ENCODE measurements at regions not wholly inside any gene's neighbourhood (a gene's known extent, or its start where the extent isn't known, plus 50 kb on each side); places are given as distances from the start of the nearest gene placed in this dataset.

DNA sequence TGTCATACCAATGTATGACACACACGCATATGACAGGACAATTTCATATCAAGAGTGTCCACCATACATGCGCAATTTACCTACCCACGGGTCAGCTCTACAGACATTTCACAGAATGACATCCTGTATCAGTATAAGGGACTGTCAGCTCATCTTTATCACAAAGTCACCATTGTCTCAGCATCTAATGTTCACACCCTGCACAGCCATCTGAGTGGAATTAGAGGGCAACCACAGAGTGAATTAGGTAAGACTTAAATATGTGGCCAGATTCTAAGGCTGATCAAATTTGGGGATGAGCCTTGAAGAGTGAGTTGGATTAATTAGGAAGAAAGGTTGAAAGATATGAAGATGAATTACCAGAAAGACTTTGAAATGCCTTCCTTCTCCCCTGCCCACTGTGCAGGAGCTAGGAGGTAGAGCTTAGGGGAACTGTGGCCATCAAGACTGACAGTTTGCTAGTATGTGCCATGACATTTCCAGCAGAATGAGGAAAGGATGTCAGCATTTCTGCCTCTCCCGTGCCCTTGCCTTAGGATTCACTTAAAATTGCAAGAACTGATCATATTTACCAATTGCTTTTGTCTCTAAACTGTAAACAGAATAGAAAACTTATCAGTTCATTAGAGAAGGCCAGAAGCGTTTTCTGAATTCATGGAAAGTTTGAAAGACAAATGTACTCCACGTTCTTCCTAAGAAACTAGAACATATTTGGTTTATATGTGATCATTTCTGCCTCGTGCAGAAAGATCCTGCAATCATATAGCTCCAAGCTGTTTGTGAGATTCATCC is 121.1 kb downstream of the DDX1 start:
- TF ChIP-seq POLR2A (IDR thresholded peaks at IDR 0.05) = no peak
- no peak for TF ChIP-seq POLR2AphosphoS5 (IDR thresholded peaks at IDR 0.05)
- TF ChIP-seq, protein P1, sequence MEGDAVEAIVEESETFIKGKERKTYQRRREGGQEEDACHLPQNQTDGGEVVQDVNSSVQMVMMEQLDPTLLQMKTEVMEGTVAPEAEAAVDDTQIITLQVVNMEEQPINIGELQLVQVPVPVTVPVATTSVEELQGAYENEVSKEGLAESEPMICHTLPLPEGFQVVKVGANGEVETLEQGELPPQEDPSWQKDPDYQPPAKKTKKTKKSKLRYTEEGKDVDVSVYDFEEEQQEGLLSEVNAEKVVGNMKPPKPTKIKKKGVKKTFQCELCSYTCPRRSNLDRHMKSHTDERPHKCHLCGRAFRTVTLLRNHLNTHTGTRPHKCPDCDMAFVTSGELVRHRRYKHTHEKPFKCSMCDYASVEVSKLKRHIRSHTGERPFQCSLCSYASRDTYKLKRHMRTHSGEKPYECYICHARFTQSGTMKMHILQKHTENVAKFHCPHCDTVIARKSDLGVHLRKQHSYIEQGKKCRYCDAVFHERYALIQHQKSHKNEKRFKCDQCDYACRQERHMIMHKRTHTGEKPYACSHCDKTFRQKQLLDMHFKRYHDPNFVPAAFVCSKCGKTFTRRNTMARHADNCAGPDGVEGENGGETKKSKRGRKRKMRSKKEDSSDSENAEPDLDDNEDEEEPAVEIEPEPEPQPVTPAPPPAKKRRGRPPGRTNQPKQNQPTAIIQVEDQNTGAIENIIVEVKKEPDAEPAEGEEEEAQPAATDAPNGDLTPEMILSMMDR (IDR thresholded peaks at IDR 0.05 in 8 of 11, conservative IDR thresholded peaks at IDR 0.05 in 3 of 11) = no peak

Measured in spleen (tissue), 7 donors.